ENCODE measurements at regions not wholly inside any gene's neighbourhood (a gene's known extent, or its start where the extent isn't known, plus 50 kb on each side); places are given as distances from the start of the nearest gene placed in this dataset.
"Not testable (repeated sequence)": the region's sequence is repeated elsewhere in the genome, so short reads cannot be mapped to it uniquely, and the experiment has no call there.

GRCh38 chr16:73940786-73941185 is 355.8 kb upstream of the PSMD7 start:
- H2BK5ac ChIP-seq (ENCODE audit: low read depth, low read length, poor library complexity, severe bottlenecking); H3K18ac ChIP-seq (ENCODE audit: low read depth in 1 of 2, low read length in 2 of 2); H3K4me2 ChIP-seq (ENCODE audit: low read length, poor library complexity, severe bottlenecking); H3K14ac ChIP-seq (ENCODE audit: low read length in 2 of 2); H3K27me3 ChIP-seq (ENCODE audit: control insufficient read depth in 1 of 2, insufficient read depth in 1 of 2, low read length in 2 of 2); H3K4ac ChIP-seq (ENCODE audit: low read depth in 1 of 2, low read length in 2 of 2); H3K79me1 ChIP-seq (replicated peaks; ENCODE audit: low read length, poor library complexity, severe bottlenecking); H3K9ac ChIP-seq (ENCODE audit: low read length); H3K23ac ChIP-seq (ENCODE audit: low read length in 2 of 2); DNase-seq; H2BK15ac ChIP-seq (ENCODE audit: low read depth, poor library complexity, severe bottlenecking); H3K36me3 ChIP-seq (ENCODE audit: control insufficient read depth in 1 of 2, insufficient read depth in 2 of 2, low read depth in 1 of 2, low read length in 2 of 2); H4K8ac ChIP-seq (ENCODE audit: low read length); H2BK120ac ChIP-seq (ENCODE audit: low read depth, low read length); H3K27ac ChIP-seq (ENCODE audit: low read length, poor library complexity, severe bottlenecking); H3K4me1 ChIP-seq (ENCODE audit: control insufficient read depth, insufficient read depth, low read depth, low read length); H3K9me3 ChIP-seq (ENCODE audit: control insufficient read depth, low read length); H2AK5ac ChIP-seq (ENCODE audit: low read length, severe bottlenecking); H4K91ac ChIP-seq (ENCODE audit: low read length); H2AFZ ChIP-seq (ENCODE audit: low read depth, low read length); H2BK12ac ChIP-seq (ENCODE audit: low read length in 2 of 2); H3K4me3 ChIP-seq (ENCODE audit: insufficient read depth in 1 of 2, low read depth in 1 of 2, low read length in 2 of 2): not testable (repeated sequence)
- WGBS, result 97% methylated on average over 7 of the region's 7 CpGs

GRCh38 chr16:73923951-73924350 is 372.7 kb upstream of the PSMD7 start:
- H3K79me1 ChIP-seq (replicated peaks; ENCODE audit: low read length, poor library complexity, severe bottlenecking), result no peaks in the 10 kb centered on the region
- no peak overlapping the region for H3K23ac ChIP-seq (ENCODE audit: low read length in 2 of 2)
- H2BK120ac ChIP-seq (ENCODE audit: low read depth, low read length), result no peak overlapping the region
- no peak overlapping the region for H3K18ac ChIP-seq (ENCODE audit: low read depth in 1 of 2, low read length in 2 of 2)
- H3K4ac ChIP-seq (ENCODE audit: low read depth in 1 of 2, low read length in 2 of 2), result no peak overlapping the region
- no peak overlapping the region for H3K4me2 ChIP-seq (ENCODE audit: low read length, poor library complexity, severe bottlenecking)
- no peaks in the 10 kb centered on the region for H3K36me3 ChIP-seq (ENCODE audit: control insufficient read depth in 1 of 2, insufficient read depth in 2 of 2, low read depth in 1 of 2, low read length in 2 of 2)
- no peak overlapping the region for H4K8ac ChIP-seq (ENCODE audit: low read length)
- no peaks in the 10 kb centered on the region for H3K4me1 ChIP-seq (ENCODE audit: control insufficient read depth, insufficient read depth, low read depth, low read length)
- no peak overlapping the region for H2BK5ac ChIP-seq (ENCODE audit: low read depth, low read length, poor library complexity, severe bottlenecking)
- peaks cover 8% of the 10 kb centered on the region for H3K9me3 ChIP-seq (ENCODE audit: control insufficient read depth, low read length)
- no peak overlapping the region for H2BK12ac ChIP-seq (ENCODE audit: low read length in 2 of 2)
- H2BK15ac ChIP-seq (ENCODE audit: low read depth, poor library complexity, severe bottlenecking), result no peak overlapping the region
- H2AK5ac ChIP-seq (ENCODE audit: low read length, severe bottlenecking), result no peak overlapping the region
- no CpG with 5 or more reads among the region's 3 CpGs for WGBS
- H4K91ac ChIP-seq (ENCODE audit: low read length), result no peak overlapping the region
- peaks cover 0 to 2% of the 10 kb centered on the region in 2 experiments for H3K27me3 ChIP-seq (ENCODE audit: control insufficient read depth in 1 of 2, insufficient read depth in 1 of 2, low read length in 2 of 2)
- no peak for DNase-seq
- no peak overlapping the region for H3K27ac ChIP-seq (ENCODE audit: low read length, poor library complexity, severe bottlenecking)
- no peak overlapping the region for H3K4me3 ChIP-seq (ENCODE audit: insufficient read depth in 1 of 2, low read depth in 1 of 2, low read length in 2 of 2)
- no peak overlapping the region for H2AFZ ChIP-seq (ENCODE audit: low read depth, low read length)
- H3K9ac ChIP-seq (ENCODE audit: low read length), result no peak overlapping the region
- H3K14ac ChIP-seq (ENCODE audit: low read length in 2 of 2), result no peak overlapping the region

- Histone ChIP-seq H3K79me1 (replicated peaks; ENCODE audit: low read length, poor library complexity, severe bottlenecking) (no peaks in the 10 kb centered on the region), H3K18ac (ENCODE audit: low read depth in 1 of 2, low read length in 2 of 2) (no peak overlapping the region), H3K4ac (ENCODE audit: low read depth in 1 of 2, low read length in 2 of 2) (no peak overlapping the region), H3K27ac (ENCODE audit: low read length, poor library complexity, severe bottlenecking) (no peak overlapping the region), H3K9ac (ENCODE audit: low read length) (no peak overlapping the region), H3K14ac (ENCODE audit: low read length in 2 of 2) (no peak overlapping the region), H3K27me3 (ENCODE audit: control insufficient read depth in 1 of 2, insufficient read depth in 1 of 2, low read length in 2 of 2) (peaks cover 0 to 12% of the 10 kb centered on the region in 2 experiments), H3K4me3 (ENCODE audit: insufficient read depth in 1 of 2, low read depth in 1 of 2, low read length in 2 of 2) (no peak overlapping the region), H2AK5ac (ENCODE audit: low read length, severe bottlenecking) (no peak overlapping the region), H2AFZ (ENCODE audit: low read depth, low read length) (no peak overlapping the region), H4K91ac (ENCODE audit: low read length) (no peak overlapping the region), H2BK15ac (ENCODE audit: low read depth, poor library complexity, severe bottlenecking) (no peak overlapping the region), H4K8ac (ENCODE audit: low read length) (no peak overlapping the region), H2BK120ac (ENCODE audit: low read depth, low read length) (no peak overlapping the region), H2BK12ac (ENCODE audit: low read length in 2 of 2) (no peak overlapping the region), H3K36me3 (ENCODE audit: control insufficient read depth in 1 of 2, insufficient read depth in 2 of 2, low read depth in 1 of 2, low read length in 2 of 2) (no peaks in the 10 kb centered on the region), H3K9me3 (ENCODE audit: control insufficient read depth, low read length) (no peaks in the 10 kb centered on the region), H3K23ac (ENCODE audit: low read length in 2 of 2) (no peak overlapping the region), H2BK5ac (ENCODE audit: low read depth, low read length, poor library complexity, severe bottlenecking) (no peak overlapping the region), H3K4me2 (ENCODE audit: low read length, poor library complexity, severe bottlenecking) (no peak overlapping the region), H3K4me1 (ENCODE audit: control insufficient read depth, insufficient read depth, low read depth, low read length) (no peaks in the 10 kb centered on the region)
- no peak for DNase-seq
- 90% methylated on average over 3 of the region's 3 CpGs for WGBS
Observed at GRCh38 chr16:73921295-73921694, 375.3 kb upstream of the PSMD7 start.

- H2BK5ac ChIP-seq (ENCODE audit: low read depth, low read length, poor library complexity, severe bottlenecking), result no peak overlapping the region
- H3K9me3 ChIP-seq (ENCODE audit: control insufficient read depth, low read length), result no peaks in the 10 kb centered on the region
- no peak overlapping the region for H3K4ac ChIP-seq (ENCODE audit: low read depth in 1 of 2, low read length in 2 of 2)
- H3K4me1 ChIP-seq (ENCODE audit: control insufficient read depth, insufficient read depth, low read depth, low read length), result no peaks in the 10 kb centered on the region
- no peak overlapping the region for H3K27ac ChIP-seq (ENCODE audit: low read length, poor library complexity, severe bottlenecking)
- H3K36me3 ChIP-seq (ENCODE audit: control insufficient read depth in 1 of 2, insufficient read depth in 2 of 2, low read depth in 1 of 2, low read length in 2 of 2), result no peaks in the 10 kb centered on the region
- H3K4me3 ChIP-seq (ENCODE audit: insufficient read depth in 1 of 2, low read depth in 1 of 2, low read length in 2 of 2), result no peak overlapping the region
- 68% methylated on average over 8 of the region's 10 CpGs for WGBS
- no peak overlapping the region for H3K4me2 ChIP-seq (ENCODE audit: low read length, poor library complexity, severe bottlenecking)
- no peak overlapping the region for H2AFZ ChIP-seq (ENCODE audit: low read depth, low read length)
- H3K23ac ChIP-seq (ENCODE audit: low read length in 2 of 2), result no peak overlapping the region
- no peak overlapping the region for H4K91ac ChIP-seq (ENCODE audit: low read length)
- no peak for DNase-seq
- no peak overlapping the region for H2BK120ac ChIP-seq (ENCODE audit: low read depth, low read length)
- H2BK12ac ChIP-seq (ENCODE audit: low read length in 2 of 2), result no peak overlapping the region
- H3K14ac ChIP-seq (ENCODE audit: low read length in 2 of 2), result no peak overlapping the region
- H3K9ac ChIP-seq (ENCODE audit: low read length), result no peak overlapping the region
- no peak overlapping the region for H3K18ac ChIP-seq (ENCODE audit: low read depth in 1 of 2, low read length in 2 of 2)
- H2AK5ac ChIP-seq (ENCODE audit: low read length, severe bottlenecking), result no peak overlapping the region
- H3K27me3 ChIP-seq (ENCODE audit: control insufficient read depth in 1 of 2, insufficient read depth in 1 of 2, low read length in 2 of 2), result peaks cover 0 to 30% of the 10 kb centered on the region in 2 experiments
- no peak overlapping the region for H2BK15ac ChIP-seq (ENCODE audit: low read depth, poor library complexity, severe bottlenecking)
- H4K8ac ChIP-seq (ENCODE audit: low read length), result no peak overlapping the region
- no peaks in the 10 kb centered on the region for H3K79me1 ChIP-seq (replicated peaks; ENCODE audit: low read length, poor library complexity, severe bottlenecking)
Observed at GRCh38 chr16:73916829-73917594, 379.6 kb upstream of the PSMD7 start.

All from mesenchymal stem cell (in vitro differentiated cells and primary cell).